ENCODE measurements at regions not wholly inside any gene's neighbourhood (a gene's known extent, or its start where the extent isn't known, plus 50 kb on each side); places are given as distances from the start of the nearest gene placed in this dataset.
"Not testable (repeated sequence)": the region's sequence is repeated elsewhere in the genome, so short reads cannot be mapped to it uniquely, and the experiment has no call there.

GRCh38 chr6:20263059-20263458, 50.8 kb upstream of the MBOAT1 start:
- DNase-seq, result no peak
- intact Hi-C loops (cut with DNase I), result no loop called here
- no peak for ATAC-seq (ENCODE audit: poor library complexity)

DNA sequence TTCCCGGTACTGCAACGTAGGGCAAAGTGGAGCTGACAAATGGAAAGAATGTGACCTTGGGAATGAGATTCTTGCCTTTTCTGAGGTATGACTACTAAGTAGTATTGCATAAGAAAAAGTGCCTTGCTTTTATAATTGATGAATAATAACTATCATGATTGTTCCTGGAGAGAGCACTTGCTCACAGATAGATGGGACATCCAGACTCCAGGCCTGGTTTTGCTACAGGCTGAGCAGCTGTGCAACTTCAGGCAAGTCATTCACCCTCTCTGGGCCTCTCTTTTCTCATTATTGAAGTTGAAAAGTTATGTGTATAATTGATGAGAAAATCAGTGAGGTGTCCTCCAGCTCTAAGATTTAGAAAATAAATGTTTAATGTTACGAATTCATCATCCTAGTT, 53.6 kb upstream of the MBOAT1 start:
- ATAC-seq (ENCODE audit: poor library complexity) (no peak), DNase-seq (no peak)
- intact Hi-C loops (cut with DNase I), result no loop called here

GRCh38 chr6:20266851-20267608, 54.8 kb upstream of the MBOAT1 start:
- no peak for DNase-seq
- no peak for ATAC-seq (ENCODE audit: poor library complexity)
- intact Hi-C loops (cut with DNase I), result no loop called here

- intact Hi-C loops (cut with DNase I), result no loop called here
- DNase-seq (no peak), ATAC-seq (ENCODE audit: poor library complexity) (no peak)
Measured at GRCh38 chr6:20269181-20269580, 56.9 kb upstream of the MBOAT1 start.

DNA sequence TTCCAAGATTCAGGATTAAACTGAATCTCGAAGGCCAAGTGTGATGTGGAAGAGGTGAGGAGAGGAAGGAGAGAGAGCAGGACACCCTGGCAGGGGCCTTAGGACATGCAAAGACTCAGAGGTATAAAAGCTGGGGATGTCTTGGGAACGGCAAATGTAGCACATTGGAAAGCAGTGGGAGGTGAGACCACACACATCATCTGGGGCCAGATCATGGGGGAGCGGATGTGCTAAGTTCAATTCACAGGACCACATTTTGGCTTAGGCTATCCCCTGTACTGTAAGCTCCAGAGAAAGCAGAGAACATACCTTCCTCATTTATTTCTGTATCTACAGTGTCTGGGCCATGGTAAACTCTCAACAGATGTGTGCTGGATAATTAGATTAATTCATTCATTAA, 59.5 kb upstream of the MBOAT1 start:
- intact Hi-C loops (cut with DNase I), result no loop called here
- ATAC-seq (ENCODE audit: poor library complexity), result no peak
- no peak for DNase-seq

- intact Hi-C loops (cut with DNase I), result no loop called here
- DNase-seq (no peak), ATAC-seq (ENCODE audit: poor library complexity) (no peak)
Measured at GRCh38 chr6:20274137-20274536, 61.9 kb upstream of the MBOAT1 start.

- intact Hi-C loops (cut with DNase I); ATAC-seq (ENCODE audit: poor library complexity); DNase-seq: not testable (repeated sequence)
Measured at GRCh38 chr6:20275837-20276236, 63.6 kb upstream of the MBOAT1 start.

DNA sequence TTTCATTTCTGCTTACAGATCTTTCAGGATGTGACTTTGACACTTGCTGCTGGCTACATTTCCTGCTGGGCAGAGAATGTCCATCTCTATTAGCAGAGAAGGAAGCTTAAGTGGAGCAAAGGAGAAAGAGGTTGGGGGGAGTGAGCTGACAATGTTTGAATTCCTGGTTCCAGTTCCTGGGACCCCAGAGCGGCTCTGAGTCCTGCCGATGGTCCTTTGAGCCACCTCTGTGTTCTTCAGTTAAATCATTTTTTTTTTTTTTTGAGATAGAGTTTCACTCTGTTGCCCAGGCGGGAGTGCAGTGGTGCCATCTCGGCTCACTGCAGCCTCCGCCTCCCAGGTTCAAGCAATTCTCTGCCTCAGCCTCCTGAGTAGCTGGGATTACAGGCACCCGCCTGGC, 65.5 kb upstream of the MBOAT1 start:
- ATAC-seq (ENCODE audit: poor library complexity); DNase-seq; intact Hi-C loops (cut with DNase I): not testable (repeated sequence)

DNA sequence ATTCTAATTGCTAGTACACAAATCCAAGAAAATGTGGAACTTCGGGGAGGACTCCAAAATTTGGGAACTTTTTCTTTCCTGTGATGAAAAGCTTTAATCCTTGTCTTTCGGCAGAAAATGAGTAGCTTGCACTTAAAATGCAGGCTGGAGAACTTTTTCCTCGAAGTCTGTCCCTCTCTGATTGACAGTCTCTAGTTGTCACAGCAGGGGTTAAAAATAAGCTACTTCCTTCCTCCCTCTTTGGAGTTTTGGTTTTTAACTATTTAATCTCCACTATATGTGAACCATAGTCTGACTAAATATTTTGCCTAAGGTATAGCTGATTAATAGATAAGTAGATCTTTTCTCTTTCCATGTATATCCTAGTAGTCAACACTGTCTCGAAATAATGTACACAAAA, 66.8 kb upstream of the MBOAT1 start:
- no peak for ATAC-seq (ENCODE audit: poor library complexity)
- DNase-seq, result no peak
- intact Hi-C loops (cut with DNase I), result no loop called here

DNA sequence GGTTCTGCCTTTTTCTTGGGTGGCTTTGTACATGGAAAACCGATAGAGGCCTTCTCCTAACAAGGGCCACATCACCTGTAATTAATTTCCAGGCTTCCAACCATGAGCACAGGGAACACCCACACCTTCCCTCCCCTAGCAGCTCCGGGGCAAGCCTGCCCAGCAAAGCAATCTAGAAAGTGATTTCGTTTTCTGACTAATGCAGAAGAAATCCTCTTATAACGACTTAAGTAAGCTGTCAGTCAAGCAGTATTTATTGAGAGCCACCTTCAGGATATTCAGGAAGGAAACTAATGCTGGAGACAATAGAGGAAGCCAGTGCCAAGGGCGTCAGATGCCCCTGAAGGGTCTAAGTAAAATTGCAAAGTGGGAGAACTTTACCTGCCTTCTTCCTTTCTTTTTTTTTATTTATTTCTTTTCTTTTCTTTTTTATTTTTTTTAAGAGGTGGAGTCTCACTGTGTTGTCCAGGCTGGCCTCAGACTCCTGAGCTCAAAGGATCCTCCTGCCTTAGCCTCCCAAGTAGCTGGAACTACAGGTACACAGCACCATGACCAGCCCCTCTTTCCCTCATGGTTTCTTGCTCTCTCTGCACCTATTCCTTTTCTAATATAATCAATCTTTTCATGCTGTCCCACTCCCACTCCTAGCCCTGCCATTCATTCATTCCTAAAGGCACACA, 67.5 kb upstream of the MBOAT1 start:
- intact Hi-C loops (cut with DNase I), result no loop called here
- ATAC-seq (ENCODE audit: poor library complexity), result no peak
- DNase-seq, result no peak

DNA sequence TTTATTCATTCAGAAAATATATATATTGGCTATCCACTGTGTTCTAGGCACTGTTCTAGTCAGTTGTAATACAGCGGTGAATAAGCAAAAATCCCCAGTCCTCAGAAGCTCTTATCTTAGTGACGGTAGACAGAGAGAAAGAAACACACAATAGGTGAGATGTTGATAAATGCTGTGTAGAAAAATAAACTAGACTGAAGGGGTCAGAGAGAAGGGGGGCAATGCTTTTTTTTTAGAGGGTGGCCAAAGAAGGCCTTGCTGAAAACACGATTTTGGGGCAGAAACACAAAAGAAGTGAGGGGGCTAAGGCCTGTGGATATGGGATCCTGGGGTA, 68.0 kb upstream of the MBOAT1 start:
- DNase-seq, result no peak
- ATAC-seq (ENCODE audit: poor library complexity), result no peak
- intact Hi-C loops (cut with DNase I), result no loop called here

GRCh38 chr6:20284672-20285071, 72.4 kb upstream of the MBOAT1 start:
- intact Hi-C loops (cut with DNase I), result no loop called here
- no peak for DNase-seq
- ATAC-seq (ENCODE audit: poor library complexity), result no peak

DNA sequence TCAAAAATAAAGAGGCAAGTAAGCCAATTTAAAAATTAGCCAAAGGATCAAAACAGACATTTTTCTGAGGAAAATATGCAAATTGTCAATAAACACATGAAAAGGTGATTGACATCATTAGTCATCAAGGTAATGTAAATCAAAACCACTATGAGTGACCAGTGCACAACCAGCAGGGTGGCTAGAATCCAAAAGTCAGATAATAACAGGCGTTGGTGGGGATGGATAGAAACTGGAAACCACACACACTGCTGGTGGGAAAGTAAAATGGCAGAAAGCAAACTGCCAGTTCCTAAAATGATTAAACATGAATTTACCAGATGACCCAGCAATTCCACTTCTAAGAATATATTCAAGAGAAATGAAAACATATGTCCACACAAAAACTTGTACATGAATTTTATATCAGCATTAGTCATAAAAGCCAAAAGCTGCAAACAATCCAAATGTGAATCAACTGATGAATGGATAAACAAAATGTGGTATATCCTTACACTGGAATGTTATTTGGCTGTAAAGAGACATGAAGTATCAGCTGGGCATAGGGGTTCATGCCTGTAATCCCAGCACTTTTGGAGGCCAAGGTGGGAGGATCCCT, 74.8 kb upstream of the MBOAT1 start:
- DNase-seq, result no peak
- ATAC-seq (ENCODE audit: poor library complexity), result no peak
- intact Hi-C loops (cut with DNase I), result no loop called here

DNA sequence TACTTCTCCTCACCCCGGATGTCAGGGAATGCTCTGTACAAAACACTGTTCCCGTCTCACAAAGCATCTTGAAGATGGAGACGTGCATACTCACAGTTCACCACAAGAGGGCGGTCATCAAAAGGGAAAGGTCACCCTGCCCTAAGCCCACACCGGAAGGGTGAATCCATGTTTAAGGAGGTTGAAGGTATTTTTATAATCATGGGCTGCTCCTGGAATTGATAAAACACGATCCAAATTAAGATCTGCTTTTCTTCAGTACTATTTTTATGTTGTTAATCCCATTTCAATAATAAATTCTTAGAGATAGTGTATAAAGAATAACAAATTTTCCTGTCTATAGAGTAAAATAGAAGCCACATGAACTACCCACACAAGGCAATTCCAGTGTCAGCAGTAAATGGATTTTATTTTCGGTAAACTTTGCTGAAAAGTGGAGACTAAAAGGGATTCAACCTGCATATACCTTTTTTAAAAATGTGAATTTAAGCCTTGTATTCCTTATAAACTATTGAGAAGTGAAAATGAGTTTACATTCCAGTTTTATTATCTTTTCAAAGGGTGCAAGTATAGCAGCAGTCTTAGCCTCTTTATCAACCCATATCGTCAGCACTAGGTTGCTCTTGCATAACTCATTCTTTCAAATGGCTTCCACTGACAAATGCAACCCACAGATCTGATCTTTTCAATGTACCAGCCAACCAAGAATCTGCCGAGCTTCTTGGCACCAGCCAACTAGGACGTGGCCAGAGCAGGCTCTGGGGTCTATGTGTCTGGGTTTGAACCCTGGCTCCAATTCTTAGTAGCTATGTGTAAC, 79.7 kb upstream of the MBOAT1 start:
- intact Hi-C loops (cut with DNase I), result loop anchor here (2.0 to 5.0 kb wide), 3 partner anchors 110 to 239 kb away; partner anchors contain the start of gene E2F3
- ATAC-seq (ENCODE audit: poor library complexity) (peak; percentile 96), DNase-seq (peak; percentile 59)

DNA sequence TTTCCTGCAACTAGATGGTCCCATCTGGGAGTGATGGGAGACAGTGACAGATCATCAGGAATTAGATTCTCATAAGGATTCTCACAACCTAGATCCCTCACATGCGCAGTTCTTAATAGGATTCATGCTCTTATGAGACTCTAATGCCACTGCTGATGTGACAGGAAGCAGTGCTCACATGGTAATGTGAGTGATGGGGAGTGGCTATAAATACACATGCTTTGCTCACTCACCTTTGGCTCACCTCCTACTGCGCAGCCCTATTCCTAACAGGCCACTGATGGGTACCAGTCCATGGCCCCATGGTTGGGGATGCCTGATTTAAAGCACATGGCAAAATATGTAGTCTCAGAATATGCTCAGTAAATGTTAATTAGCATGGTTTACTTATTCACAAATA, 80.6 kb upstream of the MBOAT1 start:
- ATAC-seq (ENCODE audit: poor library complexity) (no peak), DNase-seq (no peak)
- intact Hi-C loops (cut with DNase I), result loop anchor here (5.0 kb wide), 2 partner anchors 109 to 201 kb away; partner anchors contain the start of gene E2F3

GRCh38 chr6:20301256-20301655, 89.0 kb upstream of the MBOAT1 start:
- DNase-seq (no peak), ATAC-seq (ENCODE audit: poor library complexity) (no peak)
- intact Hi-C loops (cut with DNase I), result no loop called here

GRCh38 chr6:20302168-20302567, 89.9 kb upstream of the MBOAT1 start:
- no peak for ATAC-seq (ENCODE audit: poor library complexity)
- DNase-seq, result no peak
- intact Hi-C loops (cut with DNase I), result no loop called here

- ATAC-seq (ENCODE audit: poor library complexity) (no peak), DNase-seq (no peak)
- intact Hi-C loops (cut with DNase I), result no loop called here
Measured at GRCh38 chr6:20302702-20303251, 90.5 kb upstream of the MBOAT1 start.

- no peak for DNase-seq
- intact Hi-C loops (cut with DNase I), result no loop called here
Measured at GRCh38 chr6:20306491-20306890, 94.2 kb upstream of the MBOAT1 start.

More at GRCh38 chr6:20306491-20306890, 94.2 kb upstream of the MBOAT1 start:
- ATAC-seq (ENCODE audit: poor library complexity), result no peak

All from Right ventricle myocardium superior (tissue), 1 donor.